Panc1 (cell line): ENCODE measurements at regions not wholly inside any gene's neighbourhood (a gene's known extent, or its start where the extent isn't known, plus 50 kb on each side); places are given as distances from the start of the nearest gene placed in this dataset.

Experiments used
- ATAC-seq: fragments of 200-7000 bp; cut with Tn5 transposase; 2 replicates; pipeline ENCODE4 v1.9.1; 2020; ENCODE audit warnings: mild to moderate bottlenecking, moderate library complexity
- BruUV-seq: library from RNA; stranded (reverse); fragments of 400-500 nt; replicated peaks from 2 replicates; lab custom pipeline; 2021; lab: Mats Ljungman, UMichigan
- CTCF ChIA-PET: fragments of 300-600 bp; sonication (Branson Sonifier 250); formaldehyde crosslinking; loops from one replicate; lab custom pipeline; 2022; ENCODE audit warnings: antibody characterized with exemption; lab: Charles Lee
- POLR2A ChIA-PET: fragments of 300-600 bp; sonication (Branson Sonifier 250); formaldehyde crosslinking; loops from one replicate; lab custom pipeline; 2022; ENCODE audit warnings: antibody characterized with exemption; lab: Charles Lee
- DNase-seq: peaks from one replicate; pipeline ENCODE4 v3.0.0-alpha.2; 2010; ENCODE audit warnings: low read depth, low spot score
- H3K27ac ChIP-seq: 2 replicates; pipeline ENCODE4 v1.5.1; 2011; ENCODE audit warnings: mild to moderate bottlenecking, low read length, inconsistent platforms
- H3K27me3 ChIP-seq: fragments of 200-500 bp; sonication (Bioruptor generic); 2 replicates; pipeline ENCODE4 v1.6.0; 2014; ENCODE audit warnings: low read length, inconsistent platforms; ENCODE audit not compliant: control insufficient read depth, insufficient read depth
- H3K36me3 ChIP-seq: fragments of 200-500 bp; sonication (Bioruptor generic); 2 replicates; pipeline ENCODE4 v1.5.1; 2014; ENCODE audit warnings: inconsistent platforms, mild to moderate bottlenecking, low read length, moderate library complexity; ENCODE audit not compliant: control insufficient read depth, insufficient read depth
- H3K4me1 ChIP-seq: 2 replicates; pipeline ENCODE4 v1.5.1; 2011; ENCODE audit warnings: inconsistent platforms, mild to moderate bottlenecking, low read length, moderate library complexity; ENCODE audit not compliant: control insufficient read depth, insufficient read depth
- H3K4me3 ChIP-seq, 2 experiments: 2 replicates each; pipeline ENCODE4 v1.5.1; 2011 to 2012; ENCODE audit warnings: low read depth in 2 of 2, low read length in 2 of 2, mild to moderate bottlenecking in 2 of 2, inconsistent platforms in 1 of 2, moderate library complexity in 1 of 2
- H3K9me3 ChIP-seq: fragments of 200-500 bp; sonication (Bioruptor generic); 2 replicates; pipeline ENCODE4 v1.5.1; 2014; ENCODE audit warnings: low read depth, mild to moderate bottlenecking, inconsistent platforms, low read length, moderate library complexity; ENCODE audit not compliant: control insufficient read depth, insufficient read depth
- CTCF ChIP-seq: fragments of 450-650 bp; IDR thresholded peaks from 2 replicates; pipeline ENCODE4 v1.5.1; 2017; ENCODE audit warnings: mild to moderate bottlenecking
- POLR2AphosphoS5 ChIP-seq: IDR thresholded peaks from 2 replicates; pipeline ENCODE4 v1.6.1; 2012; ENCODE audit warnings: mild to moderate bottlenecking, low read depth, low read length, moderate library complexity
- REST ChIP-seq, 2 experiments: IDR thresholded peaks; 2 replicates each; pipeline ENCODE4 v1.6.1; 2011 to 2012; ENCODE audit warnings: low read depth in 2 of 2, control low read depth in 1 of 2, low read length in 1 of 2, mild to moderate bottlenecking in 1 of 2, moderate library complexity in 1 of 2; ENCODE audit not compliant: insufficient read depth in 1 of 2
- SIN3A ChIP-seq: IDR thresholded peaks from 2 replicates; pipeline ENCODE4 v1.6.1; 2012; ENCODE audit warnings: low read depth, mild to moderate bottlenecking, low read length, moderate library complexity, borderline replicate concordance; ENCODE audit not compliant: insufficient read depth
- TCF7L2 ChIP-seq: IDR thresholded peaks from 2 replicates; pipeline ENCODE4 v1.6.1; 2011; ENCODE audit warnings: mild to moderate bottlenecking, low read depth, low read length, inconsistent platforms
- in situ Hi-C: cut with HindIII; loops from 2 replicates; pipeline ENCODE4 v1.10.0; 2016; ENCODE audit warnings: low sequenced_read_pairs, low pct_unique_long_range_greater_than_20kb
- intact Hi-C: fragments of 100-400 bp; cut with micrococcal nuclease; formaldehyde crosslinking; loops from one replicate; pipeline ENCODE4 v1.10.0; 2022; ENCODE audit not compliant: unreplicated experiment

DNA sequence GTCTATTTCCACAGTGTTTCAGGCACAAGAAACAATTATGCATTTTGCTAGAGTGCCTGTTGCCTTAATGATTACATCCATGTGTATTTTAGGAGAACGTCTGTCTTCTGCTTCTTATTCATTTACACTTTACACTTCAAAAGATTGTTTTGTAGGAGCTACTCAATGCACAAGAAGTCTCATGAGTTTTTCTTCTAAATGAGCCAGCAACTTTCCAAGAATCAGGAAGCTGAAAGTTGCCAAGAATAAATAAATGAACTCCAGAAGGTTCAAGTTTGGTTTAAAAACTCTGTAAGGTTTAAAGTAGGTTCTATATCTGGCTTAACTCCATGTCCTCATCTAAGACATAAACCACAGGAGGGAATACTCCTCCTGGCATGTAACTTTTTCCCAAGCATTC, 103.8 kb upstream of the ADPGK start:
- BruUV-seq: no TSS peak
- DNase-seq (no peak), ATAC-seq (no peak)
- no peak overlapping the region for H3K27ac ChIP-seq
- intact Hi-C loops (no loop called here), in situ Hi-C loops (no loop called here)
- CTCF ChIA-PET: no interaction called here
- H3K27me3 ChIP-seq: 0 out of 2 replicates have a peak, but pooled peaks cover 2% of the 10 kb centered on the region
- H3K4me3 ChIP-seq: no peak overlapping the region
- POLR2A ChIA-PET: no interaction called here
- no peaks in the 10 kb centered on the region for H3K36me3 ChIP-seq
- no peak for TF ChIP-seq POLR2AphosphoS5
- no peaks in the 10 kb centered on the region for H3K4me1 ChIP-seq
- H3K9me3 ChIP-seq: peaks cover 6% of the 10 kb centered on the region

- no peaks in the 10 kb centered on the region for H3K36me3 ChIP-seq
- no peak overlapping the region for H3K4me3 ChIP-seq
- ChIA-PET POLR2A (no interaction called here), CTCF (no interaction called here)
- H3K9me3 ChIP-seq: peaks cover 10% of the 10 kb centered on the region
- ATAC-seq: no peak
- BruUV-seq: no TSS peak
- peaks cover 5% of the 10 kb centered on the region; the same call in 1 of the 2 replicates for H3K27me3 ChIP-seq
- DNase-seq: no peak
- no peaks in the 10 kb centered on the region for H3K4me1 ChIP-seq
- TF ChIP-seq POLR2AphosphoS5 (no peak), TCF7L2 (no peak), CTCF (no peak), REST (IDR thresholded peaks at IDR 0.05; ENCODE audit: insufficient read depth in 1 of 2, low read depth in 2 of 2, low read length in 1 of 2) (no peak), SIN3A (no peak)
- H3K27ac ChIP-seq: no peak overlapping the region
- intact Hi-C loops (no loop called here), in situ Hi-C loops (no loop called here)
Measured at GRCh38 chr15:72884311-72884710, 100.8 kb upstream of the ADPGK start.

DNA sequence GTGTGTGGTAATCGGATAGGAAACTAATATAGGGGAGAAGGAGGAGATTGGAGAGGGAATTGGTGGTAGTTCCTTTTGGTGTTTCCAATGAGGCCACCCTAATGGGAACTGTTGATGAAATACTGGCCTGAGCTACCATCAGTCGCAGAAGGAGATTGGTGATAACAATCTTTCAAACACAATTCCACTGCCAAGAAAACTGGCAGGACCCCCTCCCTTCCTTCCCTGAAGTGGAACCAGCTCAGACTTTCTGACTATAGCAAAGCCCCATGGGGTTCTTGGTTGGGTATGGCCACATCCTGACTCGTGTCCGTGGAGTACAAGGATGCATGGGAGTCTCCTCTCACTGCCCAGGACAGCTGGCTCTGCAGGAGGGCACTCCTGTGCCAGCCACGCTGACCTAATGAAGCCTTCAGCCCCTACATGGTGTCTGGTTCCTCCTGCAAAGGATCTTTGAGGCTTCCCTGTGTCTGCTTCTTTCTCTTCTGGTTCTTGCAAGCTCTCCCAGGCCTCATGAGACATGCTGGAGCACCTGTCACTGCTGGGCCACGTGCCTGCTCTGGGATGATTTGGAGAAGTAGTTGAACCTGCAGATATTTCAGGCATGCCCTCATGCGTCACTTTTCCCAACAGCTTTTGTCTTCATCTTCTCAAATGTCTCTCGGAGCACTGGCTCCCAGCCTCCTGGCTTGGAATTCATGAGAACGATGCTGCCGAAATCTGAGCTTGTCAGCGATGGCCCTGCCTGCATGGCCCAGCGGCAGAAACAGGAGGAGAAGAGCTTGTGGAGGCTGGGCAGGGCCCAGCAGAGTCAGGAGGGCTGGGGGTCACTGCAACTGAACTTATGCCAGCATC, 90.0 kb upstream of the ADPGK start:
- DNase-seq: no peak
- TF ChIP-seq CTCF (no peak), REST (IDR thresholded peaks at IDR 0.05; ENCODE audit: insufficient read depth in 1 of 2, low read depth in 2 of 2, low read length in 1 of 2) (no peak), SIN3A (no peak), TCF7L2 (no peak), POLR2AphosphoS5 (no peak)
- ChIA-PET CTCF (no interaction called here), POLR2A (no interaction called here)
- Histone ChIP-seq H3K27me3 (peaks cover 1% of the 10 kb centered on the region; the same call in 1 of the 2 replicates), H3K27ac (no peak overlapping the region), H3K4me3 (no peak overlapping the region), H3K36me3 (no peaks in the 10 kb centered on the region), H3K9me3 (no peaks in the 10 kb centered on the region), H3K4me1 (no peaks in the 10 kb centered on the region)
- no TSS peak for BruUV-seq
- intact Hi-C loops: no loop called here
- in situ Hi-C loops: no loop called here
- ATAC-seq: no peak
